ENCODE measurements at regions not wholly inside any gene's neighbourhood (a gene's known extent, or its start where the extent isn't known, plus 50 kb on each side); places are given as distances from the start of the nearest gene placed in this dataset.

DNA sequence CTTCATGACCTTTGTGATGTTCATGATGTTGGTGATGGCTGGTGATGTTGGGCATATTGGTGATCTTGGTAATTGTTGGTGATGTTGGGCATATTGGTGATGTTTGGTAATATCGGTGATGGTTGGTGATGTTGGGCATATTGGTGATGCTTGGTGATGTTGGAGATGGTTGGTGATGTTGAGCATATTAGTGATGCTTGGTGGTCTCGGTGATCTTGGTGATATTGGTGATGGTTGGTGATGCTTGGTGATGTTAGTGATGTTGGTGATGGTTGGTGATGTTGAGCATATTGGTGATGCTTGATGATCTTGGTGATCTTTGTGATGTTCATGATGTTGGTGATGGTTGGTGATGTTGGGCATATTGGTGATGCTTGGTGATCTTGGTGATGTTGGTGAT lies 73.8 kb downstream of the IRX2 start:
- no TSS peak for BruUV-seq (replicated peaks)
- Mint-ChIP-seq H3K9me3 (ENCODE audit: unreplicated experiment) (no peaks in the 10 kb centered on the region), H3K4me3 (ENCODE audit: unreplicated experiment) (no peak overlapping the region), H3K27me3 (ENCODE audit: insufficient read depth, unreplicated experiment) (no peaks in the 10 kb centered on the region), H3K27ac (ENCODE audit: low read depth, unreplicated experiment) (no peak overlapping the region), H3K36me3 (ENCODE audit: insufficient read depth, unreplicated experiment) (no peaks in the 10 kb centered on the region), H3K4me1 (ENCODE audit: insufficient read depth, unreplicated experiment) (peaks cover 6% of the 10 kb centered on the region)
- DNase-seq (ENCODE audit: unreplicated experiment) = no peak
- intact Hi-C loops (cut with micrococcal nuclease) = no loop called here
- ChIA-PET CTCF (no interaction called here), POLR2A (no interaction called here)
- TF ChIP-seq, protein P1, sequence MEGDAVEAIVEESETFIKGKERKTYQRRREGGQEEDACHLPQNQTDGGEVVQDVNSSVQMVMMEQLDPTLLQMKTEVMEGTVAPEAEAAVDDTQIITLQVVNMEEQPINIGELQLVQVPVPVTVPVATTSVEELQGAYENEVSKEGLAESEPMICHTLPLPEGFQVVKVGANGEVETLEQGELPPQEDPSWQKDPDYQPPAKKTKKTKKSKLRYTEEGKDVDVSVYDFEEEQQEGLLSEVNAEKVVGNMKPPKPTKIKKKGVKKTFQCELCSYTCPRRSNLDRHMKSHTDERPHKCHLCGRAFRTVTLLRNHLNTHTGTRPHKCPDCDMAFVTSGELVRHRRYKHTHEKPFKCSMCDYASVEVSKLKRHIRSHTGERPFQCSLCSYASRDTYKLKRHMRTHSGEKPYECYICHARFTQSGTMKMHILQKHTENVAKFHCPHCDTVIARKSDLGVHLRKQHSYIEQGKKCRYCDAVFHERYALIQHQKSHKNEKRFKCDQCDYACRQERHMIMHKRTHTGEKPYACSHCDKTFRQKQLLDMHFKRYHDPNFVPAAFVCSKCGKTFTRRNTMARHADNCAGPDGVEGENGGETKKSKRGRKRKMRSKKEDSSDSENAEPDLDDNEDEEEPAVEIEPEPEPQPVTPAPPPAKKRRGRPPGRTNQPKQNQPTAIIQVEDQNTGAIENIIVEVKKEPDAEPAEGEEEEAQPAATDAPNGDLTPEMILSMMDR (IDR thresholded peaks at IDR 0.05; ENCODE audit: unreplicated experiment) = no peak

DNA sequence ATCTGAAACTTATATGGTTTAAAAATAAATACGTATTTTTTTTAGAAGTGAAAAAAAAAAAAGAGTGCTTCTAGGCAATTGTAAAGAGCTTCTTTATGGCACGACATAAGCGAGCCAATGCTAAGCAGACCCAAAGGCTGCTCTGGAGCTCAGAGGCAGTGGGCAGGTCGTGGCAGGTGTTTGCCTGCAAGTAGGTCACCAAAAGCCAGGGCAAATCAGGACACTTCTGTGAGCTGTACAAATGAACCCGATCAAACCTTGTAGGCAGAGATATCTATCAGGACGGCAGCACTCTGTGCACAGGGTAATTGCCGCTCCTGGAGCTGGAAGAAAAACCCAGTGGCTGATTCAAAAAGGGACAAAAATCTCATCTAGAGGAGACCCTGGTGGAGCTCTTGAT lies 75.9 kb downstream of the IRX2 start:
- no peak overlapping the region for H3K27ac Mint-ChIP-seq (ENCODE audit: low read depth, unreplicated experiment)
- no peaks in the 10 kb centered on the region for H3K36me3 Mint-ChIP-seq (ENCODE audit: insufficient read depth, unreplicated experiment)
- BruUV-seq (replicated peaks) = no TSS peak
- CTCF ChIA-PET = interaction anchor here (0.6 kb wide), 1 partner anchor 1168 kb away, joined by 4 read pairs; no protein-coding TSS in a partner anchor
- POLR2A ChIA-PET = no interaction called here
- peaks cover 4% of the 10 kb centered on the region for H3K4me1 Mint-ChIP-seq (ENCODE audit: insufficient read depth, unreplicated experiment)
- H3K4me3 Mint-ChIP-seq (ENCODE audit: unreplicated experiment) = no peak overlapping the region
- H3K9me3 Mint-ChIP-seq (ENCODE audit: unreplicated experiment) = no peaks in the 10 kb centered on the region
- DNase-seq (ENCODE audit: unreplicated experiment) = no peak
- no peaks in the 10 kb centered on the region for H3K27me3 Mint-ChIP-seq (ENCODE audit: insufficient read depth, unreplicated experiment)
- intact Hi-C loops (cut with micrococcal nuclease) = no loop called here
- TF ChIP-seq, protein P1 (IDR thresholded peaks at IDR 0.05; ENCODE audit: unreplicated experiment) = no peak

DNA sequence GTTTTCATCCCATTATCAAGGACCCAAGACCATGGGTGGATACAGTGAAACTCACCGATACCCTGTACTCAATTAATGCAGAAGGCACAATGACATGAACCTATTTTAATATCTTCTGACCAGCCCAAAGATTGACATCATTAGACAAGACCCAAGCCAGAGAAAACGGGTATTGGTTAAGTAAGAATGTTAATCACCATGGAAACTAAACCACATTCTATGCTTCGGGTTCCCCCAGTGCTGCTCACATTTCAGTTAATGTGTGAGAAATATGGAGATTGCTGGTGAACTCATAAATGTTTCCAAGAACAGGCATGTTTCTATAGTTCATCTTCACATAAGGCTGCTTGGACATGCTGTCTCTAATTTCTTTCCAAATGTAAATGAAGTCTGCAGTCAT lies 77.0 kb downstream of the IRX2 start:
- Mint-ChIP-seq H3K4me1 (ENCODE audit: insufficient read depth, unreplicated experiment) (peaks cover 4% of the 10 kb centered on the region), H3K9me3 (ENCODE audit: unreplicated experiment) (no peaks in the 10 kb centered on the region), H3K4me3 (ENCODE audit: unreplicated experiment) (no peak overlapping the region), H3K27me3 (ENCODE audit: insufficient read depth, unreplicated experiment) (no peaks in the 10 kb centered on the region), H3K27ac (ENCODE audit: low read depth, unreplicated experiment) (no peak overlapping the region), H3K36me3 (ENCODE audit: insufficient read depth, unreplicated experiment) (no peaks in the 10 kb centered on the region)
- no TSS peak for BruUV-seq (replicated peaks)
- TF ChIP-seq, protein P1 (IDR thresholded peaks at IDR 0.05; ENCODE audit: unreplicated experiment) = no peak
- DNase-seq (ENCODE audit: unreplicated experiment) = no peak
- ChIA-PET POLR2A (no interaction called here), CTCF (no interaction called here)
- intact Hi-C loops (cut with micrococcal nuclease) = no loop called here

DNA sequence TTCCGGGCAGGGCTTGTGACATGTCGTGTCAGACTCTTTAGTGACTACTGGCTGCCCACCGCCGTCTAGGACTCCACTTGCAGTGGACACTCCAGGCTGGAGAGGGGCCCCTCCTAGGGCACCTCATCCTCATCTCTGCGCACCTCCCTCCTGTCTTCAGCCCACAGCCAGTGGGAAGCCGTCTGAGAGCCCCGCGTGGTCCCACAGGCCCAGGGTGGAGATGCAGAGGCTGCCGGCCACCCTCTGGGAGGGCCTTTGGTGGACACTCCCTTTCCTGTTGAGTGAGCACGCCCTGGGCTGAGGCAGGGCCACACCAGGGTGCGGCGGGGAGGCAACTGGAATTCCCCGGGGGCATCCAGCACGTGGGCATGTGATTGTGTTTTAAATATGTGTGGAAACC lies 80.5 kb downstream of the IRX2 start:
- peak; percentile 81 for DNase-seq (ENCODE audit: unreplicated experiment)
- CTCF ChIA-PET = no interaction called here

More for the DNA sequence above, 80.5 kb downstream of the IRX2 start:
- POLR2A ChIA-PET = interaction anchor here (1.6 to 2.8 kb wide), 3 partner anchors 12 to 25 kb away, joined by 3 to 19 read pairs (median 7); no protein-coding TSS in a partner anchor
- Mint-ChIP-seq H3K4me3 (ENCODE audit: unreplicated experiment) (no peak overlapping the region), H3K9me3 (ENCODE audit: unreplicated experiment) (no peaks in the 10 kb centered on the region), H3K36me3 (ENCODE audit: insufficient read depth, unreplicated experiment) (no peaks in the 10 kb centered on the region), H3K27ac (ENCODE audit: low read depth, unreplicated experiment) (peak overlapping the region; percentile 67), H3K27me3 (ENCODE audit: insufficient read depth, unreplicated experiment) (no peaks in the 10 kb centered on the region), H3K4me1 (ENCODE audit: insufficient read depth, unreplicated experiment) (peaks cover 4% of the 10 kb centered on the region)
- TF ChIP-seq, protein P1 (IDR thresholded peaks at IDR 0.05; ENCODE audit: unreplicated experiment) = no peak
- BruUV-seq (replicated peaks) = no TSS peak
- intact Hi-C loops (cut with micrococcal nuclease) = no loop called here

All from MCF 10A (cell line).